Hepatocyte (in vitro differentiated cells): ENCODE measurements at regions not wholly inside any gene's neighbourhood (a gene's known extent, or its start where the extent isn't known, plus 50 kb on each side); places are given as distances from the start of the nearest gene placed in this dataset.

Source experiments
- DNase-seq: peaks from one replicate; pipeline ENCODE4 v3.0.0-alpha.2; 2016; ENCODE audit warnings: low spot score
- H2AFZ ChIP-seq: fragments of 200-600 bp; sonication (generic); 2 replicates; pipeline ENCODE4 v1.6.0; 2016; ENCODE audit warnings: antibody characterized with exemption, mild to moderate bottlenecking
- H3K27ac ChIP-seq: fragments of 200-600 bp; sonication (generic); 2 replicates; pipeline ENCODE4 v1.5.1; 2016; ENCODE audit warnings: mild to moderate bottlenecking
- H3K27me3 ChIP-seq: fragments of 200-600 bp; sonication (generic); 2 replicates; pipeline ENCODE4 v1.6.1; 2016
- H3K36me3 ChIP-seq: fragments of 200-600 bp; sonication (generic); replicated peaks from 2 replicates; pipeline ENCODE4 v1.5.1; 2016; ENCODE audit warnings: low read depth; ENCODE audit not compliant: insufficient read depth
- H3K4me1 ChIP-seq: fragments of 200-600 bp; sonication (generic); 2 replicates; pipeline ENCODE4 v1.5.1; 2016; ENCODE audit warnings: mild to moderate bottlenecking, moderate library complexity; ENCODE audit not compliant: insufficient read depth
- H3K4me2 ChIP-seq: fragments of 200-600 bp; sonication (generic); 2 replicates; pipeline ENCODE4 v1.6.0; 2016
- H3K4me3 ChIP-seq: fragments of 200-600 bp; sonication (generic); 2 replicates; pipeline ENCODE4 v1.5.1; 2016; ENCODE audit warnings: mild to moderate bottlenecking
- H3K79me2 ChIP-seq: fragments of 200-600 bp; sonication (generic); 2 replicates; pipeline ENCODE4 v1.6.0; 2017; ENCODE audit warnings: mild to moderate bottlenecking
- H3K9me2 ChIP-seq: fragments of 200-600 bp; sonication (generic); replicated peaks from 2 replicates; pipeline ENCODE4 v1.6.0; 2017; ENCODE audit warnings: mild to moderate bottlenecking; ENCODE audit not compliant: insufficient read depth
- H3K9me3 ChIP-seq: fragments of 200-600 bp; sonication (generic); 2 replicates; pipeline ENCODE4 v1.5.1; 2016; ENCODE audit warnings: low read depth, mild to moderate bottlenecking
- H4K20me1 ChIP-seq: fragments of 200-600 bp; sonication (generic); 2 replicates; pipeline ENCODE4 v1.6.0; 2016; ENCODE audit warnings: mild to moderate bottlenecking; ENCODE audit not compliant: insufficient read depth, poor library complexity, severe bottlenecking
- EZH2 ChIP-seq: fragments of 200-600 bp; sonication (generic); IDR thresholded peaks from 2 replicates; pipeline ENCODE4 v1.6.1; 2016; ENCODE audit warnings: antibody characterized with exemption, mild to moderate bottlenecking, borderline replicate concordance
- EZH2phosphoT487 ChIP-seq: fragments of 200-600 bp; sonication (generic); IDR thresholded peaks from one replicate; pipeline ENCODE4 v1.6.1; 2018; ENCODE audit warnings: antibody characterized with exemption, mild to moderate bottlenecking, low read depth, moderate library complexity; ENCODE audit not compliant: unreplicated experiment, severe bottlenecking
- WGBS: methylation state at CpG from one replicate; pipeline ENCODE4 v1.1.6; 2016; ENCODE audit warnings: low lambda C conversion rate; ENCODE audit errors: missing lambda C conversion rate; 5-methylcytosine and 5-hydroxymethylcytosine counted together
- TF ChIP-seq, protein P1 (sequence below): fragments of 200-600 bp; sonication (generic); IDR thresholded peaks from 2 replicates; pipeline ENCODE4 v1.5.1; 2016; ENCODE audit warnings: antibody characterized with exemption, mild to moderate bottlenecking; ENCODE audit not compliant: poor library complexity

DNA sequence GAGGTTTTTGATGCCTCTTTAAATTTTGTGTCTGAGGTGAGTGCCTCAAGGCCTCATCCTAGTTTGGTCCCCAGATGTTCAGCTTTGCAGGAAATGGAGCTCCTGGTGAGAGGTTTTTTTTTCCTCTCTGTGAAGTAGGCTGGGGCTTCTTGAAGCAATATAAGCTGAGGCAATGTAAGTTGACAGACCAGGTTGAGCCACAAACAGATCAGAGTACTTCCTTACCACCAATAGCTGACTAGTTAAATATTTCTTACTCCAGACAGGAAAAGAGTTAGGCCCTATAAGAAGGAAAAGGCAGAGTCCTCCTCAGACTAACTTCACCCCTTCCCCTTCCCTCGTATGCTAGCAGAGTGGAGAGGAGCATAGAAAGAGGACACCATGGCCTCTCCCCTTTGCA, 341.0 kb downstream of the LMO4 start:
- H3K79me2 ChIP-seq, result no peaks in the 10 kb centered on the region
- no peaks in the 10 kb centered on the region for H3K36me3 ChIP-seq
- no peak overlapping the region for H2AFZ ChIP-seq
- H3K27me3 ChIP-seq, result no peaks in the 10 kb centered on the region
- H3K4me3 ChIP-seq, result no peak overlapping the region
- H3K27ac ChIP-seq, result peak overlapping the region; percentile 61
- TF ChIP-seq, protein P1, sequence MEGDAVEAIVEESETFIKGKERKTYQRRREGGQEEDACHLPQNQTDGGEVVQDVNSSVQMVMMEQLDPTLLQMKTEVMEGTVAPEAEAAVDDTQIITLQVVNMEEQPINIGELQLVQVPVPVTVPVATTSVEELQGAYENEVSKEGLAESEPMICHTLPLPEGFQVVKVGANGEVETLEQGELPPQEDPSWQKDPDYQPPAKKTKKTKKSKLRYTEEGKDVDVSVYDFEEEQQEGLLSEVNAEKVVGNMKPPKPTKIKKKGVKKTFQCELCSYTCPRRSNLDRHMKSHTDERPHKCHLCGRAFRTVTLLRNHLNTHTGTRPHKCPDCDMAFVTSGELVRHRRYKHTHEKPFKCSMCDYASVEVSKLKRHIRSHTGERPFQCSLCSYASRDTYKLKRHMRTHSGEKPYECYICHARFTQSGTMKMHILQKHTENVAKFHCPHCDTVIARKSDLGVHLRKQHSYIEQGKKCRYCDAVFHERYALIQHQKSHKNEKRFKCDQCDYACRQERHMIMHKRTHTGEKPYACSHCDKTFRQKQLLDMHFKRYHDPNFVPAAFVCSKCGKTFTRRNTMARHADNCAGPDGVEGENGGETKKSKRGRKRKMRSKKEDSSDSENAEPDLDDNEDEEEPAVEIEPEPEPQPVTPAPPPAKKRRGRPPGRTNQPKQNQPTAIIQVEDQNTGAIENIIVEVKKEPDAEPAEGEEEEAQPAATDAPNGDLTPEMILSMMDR, result no peak
- no peak for TF ChIP-seq EZH2
- TF ChIP-seq EZH2phosphoT487, result no peak
- no peaks in the 10 kb centered on the region for H4K20me1 ChIP-seq
- H3K4me2 ChIP-seq, result no peak overlapping the region
- peak; percentile 27 for DNase-seq
- H3K4me1 ChIP-seq, result no peaks in the 10 kb centered on the region
- WGBS, result 65% methylated on average over 1 of the region's 1 CpG
- no peaks in the 10 kb centered on the region for H3K9me2 ChIP-seq
- H3K9me3 ChIP-seq, result no peaks in the 10 kb centered on the region

DNA sequence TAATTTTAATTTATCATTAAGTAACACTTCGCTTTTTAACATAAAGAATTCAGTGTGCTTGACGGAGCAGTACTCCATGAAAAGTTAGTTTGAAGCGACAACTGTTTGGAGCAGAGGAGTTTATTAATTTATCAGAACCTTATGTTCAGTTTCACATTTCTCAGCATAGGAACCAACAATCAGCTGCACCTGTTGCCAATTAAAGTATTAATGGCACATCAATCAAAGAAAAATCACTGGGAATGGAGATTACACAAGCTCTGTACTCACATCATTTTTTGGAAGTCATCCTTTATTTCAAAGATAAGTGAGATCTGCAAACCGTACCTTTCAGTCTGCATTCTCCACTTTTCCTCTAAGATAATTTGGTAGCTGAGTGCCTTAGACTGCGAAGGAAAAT, 344.6 kb downstream of the LMO4 start:
- no peak for DNase-seq
- Histone ChIP-seq H3K9me2 (no peaks in the 10 kb centered on the region), H3K27me3 (no peaks in the 10 kb centered on the region), H3K9me3 (no peaks in the 10 kb centered on the region), H3K36me3 (no peaks in the 10 kb centered on the region), H3K79me2 (no peaks in the 10 kb centered on the region), H3K4me2 (no peak overlapping the region), H3K27ac (no peak overlapping the region), H3K4me3 (no peak overlapping the region), H4K20me1 (no peaks in the 10 kb centered on the region), H2AFZ (no peak overlapping the region), H3K4me1 (no peaks in the 10 kb centered on the region)
- TF ChIP-seq EZH2phosphoT487 (no peak), EZH2 (no peak)
- TF ChIP-seq, protein P1, result no peak
- 70% methylated on average over 5 of the region's 5 CpGs for WGBS

DNA sequence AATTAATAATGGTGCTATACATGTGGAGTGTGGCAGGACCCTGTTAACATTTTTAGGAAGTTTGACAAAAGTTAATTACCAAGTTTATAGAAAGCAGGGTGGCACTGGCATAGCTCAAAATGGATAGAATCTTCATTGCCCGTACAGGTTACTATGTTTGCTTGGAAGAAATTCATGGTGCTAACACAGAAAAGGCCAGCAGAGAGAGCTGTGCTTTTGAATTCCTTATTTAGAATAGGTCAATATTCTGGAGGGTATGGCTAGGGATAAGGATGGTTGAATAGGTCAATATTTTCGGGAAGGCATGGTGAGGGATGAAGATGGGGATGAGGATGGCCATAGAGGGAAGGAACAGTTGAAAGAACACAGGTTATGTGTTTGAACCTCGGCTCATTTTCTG, 345.1 kb downstream of the LMO4 start:
- WGBS, result 90% methylated on average over 3 of the region's 3 CpGs
- no peak overlapping the region for H2AFZ ChIP-seq
- H3K27me3 ChIP-seq, result no peaks in the 10 kb centered on the region
- no peak for TF ChIP-seq EZH2
- TF ChIP-seq, protein P1, result peak; percentile 31
- H3K79me2 ChIP-seq, result no peaks in the 10 kb centered on the region
- H3K27ac ChIP-seq, result no peak overlapping the region
- H3K9me3 ChIP-seq, result no peaks in the 10 kb centered on the region
- no peak overlapping the region for H3K4me2 ChIP-seq
- H3K36me3 ChIP-seq, result no peaks in the 10 kb centered on the region
- DNase-seq, result no peak
- no peaks in the 10 kb centered on the region for H3K4me1 ChIP-seq
- H3K9me2 ChIP-seq, result no peaks in the 10 kb centered on the region
- H3K4me3 ChIP-seq, result no peak overlapping the region
- no peaks in the 10 kb centered on the region for H4K20me1 ChIP-seq

DNA sequence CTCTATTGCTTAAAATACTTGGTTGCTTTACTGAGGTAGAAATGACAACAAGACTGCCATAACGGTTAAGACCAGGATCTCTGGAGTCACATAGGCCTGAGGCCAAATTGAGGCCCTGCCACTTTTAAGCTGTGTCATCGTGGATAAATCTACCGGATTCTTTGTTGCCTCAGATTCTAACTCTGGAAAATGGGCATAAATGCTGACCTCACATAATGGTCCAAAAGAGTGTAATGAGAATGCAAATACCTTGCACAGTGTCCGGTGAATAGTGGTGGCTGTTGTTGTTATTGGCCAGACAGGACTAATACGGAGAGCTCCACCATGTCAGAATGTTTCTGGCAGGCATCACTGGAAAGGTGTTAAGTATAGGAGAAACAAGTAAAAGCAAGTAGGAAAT, 346.1 kb downstream of the LMO4 start:
- no peak overlapping the region for H2AFZ ChIP-seq
- 92% methylated on average over 5 of the region's 5 CpGs for WGBS

More for the DNA sequence above, 346.1 kb downstream of the LMO4 start:
- Histone ChIP-seq H3K9me3 (no peaks in the 10 kb centered on the region), H3K27ac (no peak overlapping the region), H4K20me1 (no peaks in the 10 kb centered on the region), H3K36me3 (no peaks in the 10 kb centered on the region), H3K4me3 (no peak overlapping the region), H3K27me3 (no peaks in the 10 kb centered on the region), H3K4me1 (no peaks in the 10 kb centered on the region), H3K9me2 (no peaks in the 10 kb centered on the region), H3K4me2 (no peak overlapping the region), H3K79me2 (no peaks in the 10 kb centered on the region)
- DNase-seq, result no peak
- TF ChIP-seq EZH2 (no peak), EZH2phosphoT487 (no peak)
- TF ChIP-seq, protein P1, result no peak
